AG04449 (cell line): ENCODE measurements at regions not wholly inside any gene's neighbourhood (a gene's known extent, or its start where the extent isn't known, plus 50 kb on each side); places are given as distances from the start of the nearest gene placed in this dataset.

Experiments
- CTCF ChIA-PET: fragments of 350-600 bp; formaldehyde crosslinking; extraction: SDS; loops from one replicate; lab custom pipeline; 2021; ENCODE audit warnings: antibody characterized with exemption; lab: Yijun Ruan, JAX
- POLR2A ChIA-PET: fragments of 400-600, 350-600 bp; formaldehyde crosslinking; extraction: SDS; loops from one replicate; lab custom pipeline; 2020; ENCODE audit warnings: antibody characterized with exemption, inconsistent platforms; lab: Yijun Ruan, JAX
- DNase-seq: peaks from one replicate; pipeline ENCODE4 v3.0.0-alpha.2; 2010; ENCODE audit warnings: low read depth, low spot score
- H3K4me3 ChIP-seq: 2 replicates; pipeline ENCODE4 v1.5.1; 2011; ENCODE audit warnings: low read depth, mild to moderate bottlenecking, control low read depth, low read length
- CTCF ChIP-seq: IDR thresholded peaks from one replicate; pipeline ENCODE4 v1.5.1; 2011; ENCODE audit warnings: mild to moderate bottlenecking, moderate library complexity, low read length, control low read depth, inconsistent platforms; ENCODE audit not compliant: insufficient read depth; ENCODE audit errors: missing control alignments

GRCh38 chr1:43066578-43066977 lies 105.5 kb downstream of the EBNA1BP2 start:
- ChIA-PET POLR2A (no interaction called here), CTCF (interaction anchor here (2.8 to 3.7 kb wide), 2 partner anchors 143 to 153 kb away, joined by 13 to 16 read pairs; no protein-coding TSS in a partner anchor)
- no peak for DNase-seq
- H3K4me3 ChIP-seq = no peak overlapping the region
- no peak for TF ChIP-seq CTCF

GRCh38 chr1:43065616-43066399 lies 106.3 kb downstream of the EBNA1BP2 start:
- no peak overlapping the region for H3K4me3 ChIP-seq
- ChIA-PET POLR2A (no interaction called here), CTCF (interaction anchor here (2.8 to 8.9 kb wide), 3 partner anchors 8 to 153 kb away, joined by 13 to 86 read pairs (median 16); no protein-coding TSS in a partner anchor)
- TF ChIP-seq CTCF = no peak
- DNase-seq = no peak

- H3K4me3 ChIP-seq = no peak overlapping the region
- no peak for DNase-seq
- TF ChIP-seq CTCF = no peak
- ChIA-PET CTCF (interaction anchor here (0.8 to 8.9 kb wide), 4 partner anchors 8 to 152 kb away, joined by 3 to 86 read pairs (median 14); no protein-coding TSS in a partner anchor), POLR2A (no interaction called here)
These were observed 106.5 kb upstream of the SLC2A1 start for GRCh38 chr1:43065191-43065590.

- CTCF ChIA-PET = interaction anchor here (2.8 to 8.9 kb wide), 3 partner anchors 10 to 151 kb away, joined by 13 to 86 read pairs (median 16); no protein-coding TSS in a partner anchor
- DNase-seq = no peak
- no peak for TF ChIP-seq CTCF
- H3K4me3 ChIP-seq = no peak overlapping the region
- POLR2A ChIA-PET = no interaction called here
These were observed 104.9 kb upstream of the SLC2A1 start for GRCh38 chr1:43063394-43064219.

DNA sequence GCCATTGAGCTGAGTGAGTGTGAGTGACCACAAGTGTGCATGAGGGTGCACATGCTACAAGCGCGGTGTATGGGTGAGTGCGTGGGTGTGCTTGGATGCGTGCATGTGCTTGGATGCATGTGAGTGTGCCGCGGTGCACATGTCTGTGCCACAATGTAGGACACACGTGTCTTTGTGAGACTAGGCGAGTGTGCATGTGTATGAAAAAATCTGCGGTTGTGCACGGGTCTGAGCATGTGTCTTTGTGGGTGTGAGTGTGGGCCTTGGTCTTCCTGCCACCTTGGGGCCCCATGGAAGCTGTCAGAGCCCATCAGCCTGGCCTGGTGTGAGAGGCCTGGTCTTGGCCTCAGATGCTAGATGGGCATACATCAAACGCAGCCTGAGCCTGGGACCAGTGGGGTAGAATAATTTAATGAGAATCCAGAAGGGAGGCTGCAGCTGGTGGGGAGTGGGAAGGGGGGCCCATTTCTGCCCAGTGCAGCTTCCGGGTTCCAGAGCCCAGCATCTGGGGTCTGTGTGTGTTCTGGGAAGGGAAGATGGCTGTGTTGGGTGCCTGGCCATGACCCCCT lies 103.9 kb upstream of the SLC2A1 start:
- POLR2A ChIA-PET = no interaction called here
- no peak overlapping the region for H3K4me3 ChIP-seq
- CTCF ChIA-PET = interaction anchor here (1.1 to 8.9 kb wide), 4 partner anchors 11 to 149 kb away, joined by 3 to 86 read pairs (median 10); no protein-coding TSS in a partner anchor
- no peak for TF ChIP-seq CTCF
- no peak for DNase-seq

GRCh38 chr1:43061757-43062156 lies 103.1 kb upstream of the SLC2A1 start:
- no peak for TF ChIP-seq CTCF
- DNase-seq = no peak
- ChIA-PET POLR2A (no interaction called here), CTCF (interaction anchor here (0.6 to 8.9 kb wide), 7 partner anchors 8 to 284 kb away, joined by 3 to 86 read pairs (median 4); no protein-coding TSS in a partner anchor)
- no peak overlapping the region for H3K4me3 ChIP-seq
